H9 (cell line): ENCODE measurements at regions not wholly inside any gene's neighbourhood (a gene's known extent, or its start where the extent isn't known, plus 50 kb on each side); places are given as distances from the start of the nearest gene placed in this dataset.
A peak's percentile ranks its signal among the peaks of the same experiment; 100 is the strongest.

Experiments used
- DNase-seq: peaks from one replicate; pipeline ENCODE4 v3.0.0-alpha.2; 2017
- H2AFZ ChIP-seq: one replicate; pipeline ENCODE4 v1.6.1; 2013; ENCODE audit warnings: mild to moderate bottlenecking, low read length, control low read depth, moderate library complexity
- H2AK5ac ChIP-seq: 2 replicates; pipeline ENCODE4 v1.6.1; 2013; ENCODE audit warnings: low read length, control low read depth, mixed read lengths; ENCODE audit not compliant: insufficient read length
- H2BK120ac ChIP-seq: one replicate; pipeline ENCODE4 v1.6.1; 2013; ENCODE audit warnings: low read depth, mild to moderate bottlenecking, low read length, control low read depth, inconsistent platforms; ENCODE audit not compliant: poor library complexity, severe bottlenecking
- H2BK12ac ChIP-seq: 2 replicates; pipeline ENCODE4 v1.6.1; 2013; ENCODE audit warnings: low read length, control low read depth, mixed read lengths, low read depth; ENCODE audit not compliant: insufficient read length
- H2BK15ac ChIP-seq: 2 replicates; pipeline ENCODE4 v1.6.1; 2013; ENCODE audit warnings: low read depth, low read length, control low read depth
- H2BK20ac ChIP-seq: one replicate; pipeline ENCODE4 v1.6.1; 2013; ENCODE audit warnings: low read depth, mild to moderate bottlenecking, low read length, control low read depth, inconsistent platforms; ENCODE audit not compliant: poor library complexity, severe bottlenecking
- H2BK5ac ChIP-seq: 2 replicates; pipeline ENCODE4 v1.6.1; 2013; ENCODE audit warnings: low read length, control low read depth, mixed read lengths; ENCODE audit not compliant: insufficient read length
- H3K14ac ChIP-seq: 2 replicates; pipeline ENCODE4 v1.6.1; 2013; ENCODE audit warnings: low read length, control low read depth; ENCODE audit not compliant: insufficient read depth
- H3K18ac ChIP-seq: 2 replicates; pipeline ENCODE4 v1.6.1; 2013; ENCODE audit warnings: low read depth, mild to moderate bottlenecking, mixed read lengths, low read length, control low read depth; ENCODE audit not compliant: insufficient read length
- H3K23ac ChIP-seq: 2 replicates; pipeline ENCODE4 v1.6.1; 2013; ENCODE audit warnings: low read length, control low read depth, mixed read lengths, low read depth; ENCODE audit not compliant: insufficient read length
- H3K23me2 ChIP-seq: 2 replicates; pipeline ENCODE4 v1.6.1; 2013; ENCODE audit warnings: low read depth, mild to moderate bottlenecking, mixed read lengths, low read length, control low read depth; ENCODE audit not compliant: insufficient read length, poor library complexity, severe bottlenecking
- H3K27ac ChIP-seq: 2 replicates; pipeline ENCODE4 v1.5.1; 2013; ENCODE audit warnings: low read length, control low read depth, mixed read lengths, low read depth; ENCODE audit not compliant: insufficient read length
- H3K27me3 ChIP-seq: 2 replicates; pipeline ENCODE4 v1.6.1; 2013; ENCODE audit warnings: low read length, control low read depth, inconsistent platforms; ENCODE audit not compliant: insufficient read depth
- H3K4ac ChIP-seq: 2 replicates; pipeline ENCODE4 v1.6.1; 2013; ENCODE audit warnings: low read depth, mild to moderate bottlenecking, control low read depth, inconsistent platforms, low read length, moderate library complexity
- H3K4me1 ChIP-seq: 2 replicates; pipeline ENCODE4 v1.6.1; 2013; ENCODE audit warnings: low read length, control low read depth, inconsistent platforms; ENCODE audit not compliant: insufficient read depth
- H3K4me2 ChIP-seq: 2 replicates; pipeline ENCODE4 v1.6.1; 2013; ENCODE audit warnings: low read length, control low read depth, mixed read lengths; ENCODE audit not compliant: insufficient read length, insufficient read depth
- H3K56ac ChIP-seq: 2 replicates; pipeline ENCODE4 v1.6.1; 2013; ENCODE audit warnings: low read depth, mild to moderate bottlenecking, mixed read lengths, low read length, control low read depth; ENCODE audit not compliant: insufficient read length
- H3K79me1 ChIP-seq: 2 replicates; pipeline ENCODE4 v1.6.1; 2013; ENCODE audit warnings: low read depth, mild to moderate bottlenecking, moderate library complexity, low read length, control low read depth, inconsistent platforms; ENCODE audit not compliant: insufficient read depth, poor library complexity, severe bottlenecking
- H3K79me2 ChIP-seq: 2 replicates; pipeline ENCODE4 v1.6.1; 2013; ENCODE audit warnings: low read length, control low read depth, inconsistent platforms; ENCODE audit not compliant: insufficient read depth
- H3K9ac ChIP-seq: 2 replicates; pipeline ENCODE4 v1.6.1; 2013; ENCODE audit warnings: low read length, control low read depth, mixed read lengths; ENCODE audit not compliant: insufficient read length; ENCODE audit errors: extremely low read depth
- H3K9me3 ChIP-seq: one replicate; pipeline ENCODE4 v1.6.1; 2013; ENCODE audit warnings: low read depth, low read length, inconsistent platforms; ENCODE audit not compliant: control insufficient read depth
- H3T11ph ChIP-seq: one replicate; pipeline ENCODE4 v1.6.1; 2013; ENCODE audit warnings: mild to moderate bottlenecking, low read length, control low read depth, inconsistent platforms
- H4K20me1 ChIP-seq: one replicate; pipeline ENCODE4 v1.6.1; 2013; ENCODE audit not compliant: control insufficient read depth, insufficient read length, insufficient read depth
- H4K5ac ChIP-seq: 2 replicates; pipeline ENCODE4 v1.6.1; 2013; ENCODE audit warnings: low read depth, mild to moderate bottlenecking, mixed read lengths, low read length, control low read depth; ENCODE audit not compliant: insufficient read length
- H4K8ac ChIP-seq: replicated peaks from 2 replicates; pipeline ENCODE4 v1.6.1; 2013; ENCODE audit warnings: low read length, control low read depth, mixed read lengths, low read depth; ENCODE audit not compliant: insufficient read length
- H4K91ac ChIP-seq: 2 replicates; pipeline ENCODE4 v1.6.1; 2013; ENCODE audit warnings: low read depth, mild to moderate bottlenecking, moderate library complexity, mixed read lengths, low read length, control low read depth; ENCODE audit not compliant: insufficient read length
- H3K27ac Mint-ChIP-seq, 3 experiments: 2 replicates in 2 of 3; 3 replicates in 1 of 3; pipeline ENCODE4 v1.8.0; 2020 to 2021; ENCODE audit warnings: mixed read lengths in 3 of 3, mild to moderate bottlenecking in 1 of 3, moderate library complexity in 1 of 3
- H3K27me3 Mint-ChIP-seq: 2 replicates; pipeline ENCODE4 v1.8.0; 2021; ENCODE audit warnings: low read depth, mild to moderate bottlenecking, moderate library complexity, mixed read lengths
- H3K36me3 Mint-ChIP-seq, 3 experiments: 2 replicates in 2 of 3; 3 replicates in 1 of 3; pipeline ENCODE4 v1.8.0; 2020 to 2021; ENCODE audit warnings: low read depth in 3 of 3, mixed read lengths in 3 of 3; ENCODE audit not compliant: insufficient read depth in 1 of 3
- H3K4me1 Mint-ChIP-seq, 2 experiments: 2 replicates each; pipeline ENCODE4 v1.8.0; 2020; ENCODE audit warnings: mixed read lengths in 2 of 2
- H3K4me3 Mint-ChIP-seq, 2 experiments: 2 replicates in 1 of 2; 3 replicates in 1 of 2; pipeline ENCODE4 v1.8.0; 2020 to 2021; ENCODE audit warnings: mild to moderate bottlenecking in 2 of 2, mixed read lengths in 2 of 2, moderate library complexity in 1 of 2
- H3K9me3 Mint-ChIP-seq, 2 experiments: 2 replicates in 1 of 2; 3 replicates in 1 of 2; pipeline ENCODE4 v1.8.0; 2020; ENCODE audit warnings: mild to moderate bottlenecking in 2 of 2, mixed read lengths in 2 of 2, moderate library complexity in 1 of 2
- CTCF ChIP-seq: fragments of 200-600 bp; sonication (generic); conservative IDR thresholded peaks from 3 replicates; pipeline ENCODE4 v1.8.0; 2021; ENCODE audit warnings: antibody characterized with exemption, mild to moderate bottlenecking
- WGBS: extraction: QIAGEN DNeasy Blood & Tissue Kit; methylation state at CpG from one replicate; pipeline ENCODE4 v1.1.7; 2013; ENCODE audit warnings: missing lambda C conversion rate, low lambda C conversion rate, mixed read lengths; ENCODE audit not compliant: insufficient read length; ENCODE audit errors: extremely low coverage; 5-methylcytosine and 5-hydroxymethylcytosine counted together

- Histone ChIP-seq H3K4me1 (no peaks in the 10 kb centered on the region), H3K79me2 (no peaks in the 10 kb centered on the region), H4K8ac (no peak overlapping the region), H3K9me3 (no peaks in the 10 kb centered on the region), H3K18ac (no peak overlapping the region), H2BK120ac (no peak overlapping the region), H2BK5ac (no peak overlapping the region), H3T11ph (no peak overlapping the region), H4K91ac (no peak overlapping the region), H2AK5ac (no peak overlapping the region), H3K27me3 (no peaks in the 10 kb centered on the region), H2BK20ac (no peak overlapping the region), H3K23ac (no peak overlapping the region), H3K9ac (no peak overlapping the region), H3K23me2 (no peaks in the 10 kb centered on the region), H4K20me1 (no peaks in the 10 kb centered on the region), H4K5ac (no peak overlapping the region), H3K14ac (no peak overlapping the region), H2BK15ac (no peak overlapping the region), H3K27ac (no peak overlapping the region), H2BK12ac (no peak overlapping the region), H3K4me2 (no peak overlapping the region), H3K56ac (no peak overlapping the region), H2AFZ (no peak overlapping the region), H3K4ac (no peak overlapping the region), H3K79me1 (no peaks in the 10 kb centered on the region)
- H3K4me3 Mint-ChIP-seq, result no peak overlapping the region
- H3K27me3 Mint-ChIP-seq, result no peaks in the 10 kb centered on the region
- TF ChIP-seq CTCF, result no peak
- no peak for DNase-seq
- peaks cover 5 to 6% of the 10 kb centered on the region in 2 experiments; a peak in 3 of 4 replicates for H3K4me1 Mint-ChIP-seq
- WGBS, result no CpG with 5 or more reads among the region's 6 CpGs
- H3K36me3 Mint-ChIP-seq, result no peaks in the 10 kb centered on the region
- peak overlapping the region in 2 of 3 experiments; percentile 28 to 49; a peak in 3 of 7 replicates for H3K27ac Mint-ChIP-seq
- no peaks in the 10 kb centered on the region for H3K9me3 Mint-ChIP-seq
These were observed 510.5 kb upstream of the CBLB start for GRCh38 chr3:106379251-106379750.
